Mesothelial cell of epicardium (in vitro differentiated cells): ENCODE measurements at regions not wholly inside any gene's neighbourhood (a gene's known extent, or its start where the extent isn't known, plus 50 kb on each side); places are given as distances from the start of the nearest gene placed in this dataset.
A peak's percentile ranks its signal among the peaks of the same experiment; 100 is the strongest.

Source experiments
- DNase-seq, 2 experiments: peaks; one replicate each; pipeline ENCODE4 v3.0.0; 2021; ENCODE audit warnings: low spot score in 2 of 2; ENCODE audit not compliant: unreplicated experiment in 2 of 2
- H3K27ac Mint-ChIP-seq: 2 replicates; pipeline ENCODE4 v1.8.0; 2021; ENCODE audit warnings: mixed read lengths
- H3K27me3 Mint-ChIP-seq: 2 replicates; pipeline ENCODE4 v1.8.0; 2021; ENCODE audit warnings: low read depth, mixed read lengths
- H3K36me3 Mint-ChIP-seq: 2 replicates; pipeline ENCODE4 v1.8.0; 2021; ENCODE audit warnings: mixed read lengths
- H3K4me1 Mint-ChIP-seq: 2 replicates; pipeline ENCODE4 v1.8.0; 2021; ENCODE audit warnings: mixed read lengths
- H3K4me3 Mint-ChIP-seq: 2 replicates; pipeline ENCODE4 v1.8.0; 2021; ENCODE audit warnings: mild to moderate bottlenecking, moderate library complexity, mixed read lengths
- H3K9me3 Mint-ChIP-seq: 2 replicates; pipeline ENCODE4 v1.8.0; 2021; ENCODE audit warnings: mixed read lengths
- CTCF ChIP-seq: fragments of 200-600 bp; sonication (generic); IDR thresholded peaks from one replicate; pipeline ENCODE4 v1.5.0; 2021; ENCODE audit warnings: antibody characterized with exemption; ENCODE audit not compliant: unreplicated experiment

- Mint-ChIP-seq H3K27me3 (no peaks in the 10 kb centered on the region), H3K4me1 (peaks cover 52% of the 10 kb centered on the region), H3K27ac (peak overlapping the region; percentile 59), H3K4me3 (no peak overlapping the region), H3K36me3 (peaks cover 6% of the 10 kb centered on the region), H3K9me3 (peaks cover 13% of the 10 kb centered on the region)
- no peak for TF ChIP-seq CTCF
- no peak for DNase-seq
These were observed 340.2 kb upstream of the CBLB start for GRCh38 chr3:106208967-106209366.

- Mint-ChIP-seq H3K27ac (peak overlapping the region; percentile 59), H3K27me3 (no peaks in the 10 kb centered on the region), H3K4me3 (no peak overlapping the region), H3K4me1 (peaks cover 55% of the 10 kb centered on the region), H3K36me3 (peaks cover 5% of the 10 kb centered on the region), H3K9me3 (peaks cover 11% of the 10 kb centered on the region)
- no peak for TF ChIP-seq CTCF
- DNase-seq, result no peak
These were observed 340.7 kb upstream of the CBLB start for GRCh38 chr3:106209482-106209881.

- H3K9me3 Mint-ChIP-seq, result peaks cover 14% of the 10 kb centered on the region
- H3K36me3 Mint-ChIP-seq, result peaks cover 6% of the 10 kb centered on the region
- H3K27ac Mint-ChIP-seq, result no peak overlapping the region
- no peak for DNase-seq
- H3K27me3 Mint-ChIP-seq, result no peaks in the 10 kb centered on the region
- H3K4me3 Mint-ChIP-seq, result no peak overlapping the region
- H3K4me1 Mint-ChIP-seq, result peaks cover 54% of the 10 kb centered on the region
- TF ChIP-seq CTCF, result no peak
These were observed 342.1 kb upstream of the CBLB start for GRCh38 chr3:106210923-106211322.

- no peaks in the 10 kb centered on the region for H3K27me3 Mint-ChIP-seq
- no peak for DNase-seq
- H3K27ac Mint-ChIP-seq, result peak overlapping the region; percentile 6
- peaks cover 43% of the 10 kb centered on the region for H3K4me1 Mint-ChIP-seq
- no peak overlapping the region for H3K4me3 Mint-ChIP-seq
- no peak for TF ChIP-seq CTCF
- H3K36me3 Mint-ChIP-seq, result peaks cover 10% of the 10 kb centered on the region
- peaks cover 21% of the 10 kb centered on the region for H3K9me3 Mint-ChIP-seq
These were observed 343.9 kb upstream of the CBLB start for GRCh38 chr3:106212665-106213222.

GRCh38 chr3:106213954-106214353, 345.1 kb upstream of the CBLB start:
- H3K9me3 Mint-ChIP-seq, result peaks cover 24% of the 10 kb centered on the region
- H3K4me3 Mint-ChIP-seq, result no peak overlapping the region
- no peak for DNase-seq
- no peaks in the 10 kb centered on the region for H3K27me3 Mint-ChIP-seq
- no peak overlapping the region for H3K27ac Mint-ChIP-seq
- peaks cover 16% of the 10 kb centered on the region for H3K36me3 Mint-ChIP-seq
- peaks cover 34% of the 10 kb centered on the region for H3K4me1 Mint-ChIP-seq
- no peak for TF ChIP-seq CTCF

GRCh38 chr3:106214641-106215040, 345.8 kb upstream of the CBLB start:
- no peak overlapping the region for H3K4me3 Mint-ChIP-seq
- TF ChIP-seq CTCF, result no peak
- no peak for DNase-seq
- peaks cover 17% of the 10 kb centered on the region for H3K36me3 Mint-ChIP-seq
- H3K27me3 Mint-ChIP-seq, result no peaks in the 10 kb centered on the region
- H3K27ac Mint-ChIP-seq, result no peak overlapping the region
- peaks cover 31% of the 10 kb centered on the region for H3K4me1 Mint-ChIP-seq
- peaks cover 26% of the 10 kb centered on the region for H3K9me3 Mint-ChIP-seq
